ENCODE measurements at regions not wholly inside any gene's neighbourhood (a gene's known extent, or its start where the extent isn't known, plus 50 kb on each side); places are given as distances from the start of the nearest gene placed in this dataset.
A peak's percentile ranks its signal among the peaks of the same experiment; 100 is the strongest.

DNA sequence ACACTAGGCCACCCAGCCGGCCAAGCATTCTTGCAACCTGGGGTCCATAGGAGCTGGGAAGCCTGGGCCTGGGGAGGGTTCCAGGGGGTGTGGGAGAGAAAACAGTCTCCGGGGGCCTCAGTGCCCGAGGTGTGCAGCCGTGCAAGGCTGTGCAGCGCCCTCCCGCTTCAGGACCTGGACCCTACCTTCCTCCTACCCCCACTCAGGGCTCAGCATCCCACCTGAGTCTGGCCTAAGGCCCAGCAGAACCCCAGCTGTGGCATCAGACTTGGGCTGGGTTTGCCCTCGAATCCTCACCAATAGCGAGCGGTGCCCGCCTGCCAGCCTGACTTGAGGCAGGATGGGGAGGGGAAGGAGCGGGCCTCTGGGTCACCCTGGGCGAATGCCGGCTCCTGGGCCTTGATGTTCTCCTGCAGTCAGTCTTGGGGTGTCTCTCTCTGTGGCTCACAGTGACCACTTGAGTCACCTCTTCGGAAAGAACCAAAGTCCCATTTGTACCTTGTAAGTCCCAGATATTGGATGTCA is 53.6 kb upstream of the PPARA start:
- intact Hi-C loops (cut with DNase I) = no loop called here
- H3K36me3 ChIP-seq (replicated peaks in 1 of 2) = peaks cover 0 to 67% of the 10 kb centered on the region in 2 donors
- no peak for DNase-seq
- H3K27me3 ChIP-seq = no peaks in the 10 kb centered on the region
- peak overlapping the region in 4 of 5 donors; percentile 12 to 100 (median 45) for H3K27ac ChIP-seq
- peaks cover 23 to 71% of the 10 kb centered on the region in 2 donors for H3K4me1 ChIP-seq (replicated peaks in 1 of 2)
- WGBS, 4 donors = 80 to 93% (median 83%) methylated on average over 5 to 14 of the region's 14 CpGs
- no peaks in the 10 kb centered on the region for H3K9me3 ChIP-seq (replicated peaks in 1 of 3)
- no peak overlapping the region for H3K4me3 ChIP-seq
- TF ChIP-seq POLR2A (IDR thresholded peaks at IDR 0.05) = no peak
- TF ChIP-seq, protein P1, sequence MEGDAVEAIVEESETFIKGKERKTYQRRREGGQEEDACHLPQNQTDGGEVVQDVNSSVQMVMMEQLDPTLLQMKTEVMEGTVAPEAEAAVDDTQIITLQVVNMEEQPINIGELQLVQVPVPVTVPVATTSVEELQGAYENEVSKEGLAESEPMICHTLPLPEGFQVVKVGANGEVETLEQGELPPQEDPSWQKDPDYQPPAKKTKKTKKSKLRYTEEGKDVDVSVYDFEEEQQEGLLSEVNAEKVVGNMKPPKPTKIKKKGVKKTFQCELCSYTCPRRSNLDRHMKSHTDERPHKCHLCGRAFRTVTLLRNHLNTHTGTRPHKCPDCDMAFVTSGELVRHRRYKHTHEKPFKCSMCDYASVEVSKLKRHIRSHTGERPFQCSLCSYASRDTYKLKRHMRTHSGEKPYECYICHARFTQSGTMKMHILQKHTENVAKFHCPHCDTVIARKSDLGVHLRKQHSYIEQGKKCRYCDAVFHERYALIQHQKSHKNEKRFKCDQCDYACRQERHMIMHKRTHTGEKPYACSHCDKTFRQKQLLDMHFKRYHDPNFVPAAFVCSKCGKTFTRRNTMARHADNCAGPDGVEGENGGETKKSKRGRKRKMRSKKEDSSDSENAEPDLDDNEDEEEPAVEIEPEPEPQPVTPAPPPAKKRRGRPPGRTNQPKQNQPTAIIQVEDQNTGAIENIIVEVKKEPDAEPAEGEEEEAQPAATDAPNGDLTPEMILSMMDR (IDR thresholded peaks at IDR 0.05) = no peak

DNA sequence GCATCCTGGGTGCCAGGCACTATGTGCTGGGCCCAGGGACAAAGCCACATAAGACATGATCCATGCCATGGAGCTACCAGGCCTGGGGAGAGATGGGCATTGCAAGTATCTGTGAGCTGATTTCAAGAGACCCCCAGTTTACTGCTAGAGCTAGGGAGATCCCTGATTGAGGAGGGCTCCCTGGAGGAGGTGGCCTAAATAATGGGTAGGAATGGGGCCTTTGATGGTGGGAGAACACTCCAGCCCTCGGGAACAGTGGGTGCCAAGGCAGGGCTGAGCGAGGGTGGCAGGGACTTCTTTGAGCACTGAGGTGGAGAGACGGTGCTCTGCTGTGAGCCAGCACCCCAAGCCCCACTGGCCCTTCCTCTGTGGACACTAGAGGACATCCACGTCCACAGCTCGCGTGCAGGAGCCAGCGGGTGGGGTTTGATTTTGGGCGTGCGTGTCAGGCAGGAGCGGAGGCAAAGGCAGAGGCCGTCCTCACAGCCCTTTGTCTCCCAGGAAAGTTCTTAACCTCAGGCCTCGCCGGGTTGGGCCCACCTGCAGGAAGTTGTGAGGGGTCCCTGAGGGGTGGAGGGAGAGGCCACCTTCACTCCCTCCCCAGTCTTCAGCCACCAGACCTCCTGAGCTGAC is 52.9 kb upstream of the PPARA start:
- TF ChIP-seq, protein P1 (IDR thresholded peaks at IDR 0.05) = no peak
- no peak for TF ChIP-seq POLR2A (IDR thresholded peaks at IDR 0.05)
- Histone ChIP-seq H3K4me1 (replicated peaks in 1 of 2) (peaks cover 24 to 71% of the 10 kb centered on the region in 2 donors), H3K9me3 (replicated peaks in 1 of 3) (no peaks in the 10 kb centered on the region), H3K27ac (peak overlapping the region in 3 of 5 donors; percentile 55 to 100 (median 65)), H3K36me3 (replicated peaks in 1 of 2) (peaks cover 0 to 67% of the 10 kb centered on the region in 2 donors), H3K27me3 (no peaks in the 10 kb centered on the region), H3K4me3 (no peak overlapping the region)
- no peak for DNase-seq
- WGBS, 4 donors = 69 to 84% (median 78%) methylated on average over 10 to 13 of the region's 13 CpGs
- intact Hi-C loops (cut with DNase I) = no loop called here

DNA sequence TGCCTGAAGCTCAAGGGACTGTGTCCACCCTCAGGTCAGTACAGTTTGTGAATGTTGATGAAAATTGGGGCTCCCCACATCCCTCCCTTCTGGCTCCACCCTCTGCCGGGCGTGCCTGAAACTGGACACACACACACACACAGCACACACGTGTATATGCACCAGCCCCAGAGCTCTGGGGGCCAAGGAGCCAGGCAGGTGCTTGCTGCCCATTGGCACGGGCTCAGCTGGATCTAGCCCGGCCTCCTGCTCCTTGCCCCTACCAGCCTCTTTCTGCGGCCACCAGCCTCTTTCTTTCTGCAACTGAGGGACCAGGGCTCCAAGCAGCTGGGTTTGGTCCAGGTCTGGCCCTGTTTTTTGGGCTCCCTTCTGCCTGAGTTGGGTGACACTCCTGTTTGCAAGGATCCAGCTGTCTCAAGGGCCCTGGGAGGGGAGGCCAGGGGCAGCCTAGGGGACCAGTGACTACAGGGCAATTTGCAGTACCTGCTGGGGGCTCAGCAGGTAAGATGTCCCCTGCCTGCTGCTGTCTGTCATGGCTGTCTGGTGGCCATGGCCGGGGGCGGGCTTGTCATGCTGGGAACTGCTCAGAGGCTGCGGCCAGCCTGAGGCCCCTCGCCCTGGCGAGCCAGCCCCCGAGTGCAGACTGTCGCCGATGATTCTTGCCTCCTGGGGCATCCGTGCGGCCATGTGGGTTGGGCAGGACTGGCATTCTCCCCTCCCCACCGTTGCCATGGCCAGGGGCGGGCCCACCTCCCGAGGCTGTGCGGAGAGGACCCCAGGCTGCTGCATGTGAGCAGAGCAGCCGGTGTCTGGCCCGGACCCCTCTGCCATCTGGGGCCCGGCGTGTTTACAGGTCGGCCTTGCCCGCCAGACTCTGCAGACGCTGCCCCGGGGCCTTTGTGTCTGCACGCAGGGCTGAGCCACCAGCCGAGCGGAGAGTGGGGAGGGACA is 51.5 kb upstream of the PPARA start:
- WGBS, 4 donors = 70 to 76% (median 74%) methylated on average over 20 to 31 of the region's 31 CpGs
- Histone ChIP-seq H3K27me3 (no peaks in the 10 kb centered on the region), H3K36me3 (replicated peaks in 1 of 2) (peaks cover 0 to 67% of the 10 kb centered on the region in 2 donors), H3K4me3 (no peak overlapping the region), H3K4me1 (replicated peaks in 1 of 2) (peaks cover 20 to 69% of the 10 kb centered on the region in 2 donors), H3K27ac (peak overlapping the region in 4 of 5 donors; percentile 24 to 100 (median 58)), H3K9me3 (replicated peaks in 1 of 3) (no peaks in the 10 kb centered on the region)
- intact Hi-C loops (cut with DNase I) = no loop called here
- DNase-seq = no peak
- TF ChIP-seq, protein P1 (IDR thresholded peaks at IDR 0.05) = no peak
- TF ChIP-seq POLR2A (IDR thresholded peaks at IDR 0.05) = no peak

DNA sequence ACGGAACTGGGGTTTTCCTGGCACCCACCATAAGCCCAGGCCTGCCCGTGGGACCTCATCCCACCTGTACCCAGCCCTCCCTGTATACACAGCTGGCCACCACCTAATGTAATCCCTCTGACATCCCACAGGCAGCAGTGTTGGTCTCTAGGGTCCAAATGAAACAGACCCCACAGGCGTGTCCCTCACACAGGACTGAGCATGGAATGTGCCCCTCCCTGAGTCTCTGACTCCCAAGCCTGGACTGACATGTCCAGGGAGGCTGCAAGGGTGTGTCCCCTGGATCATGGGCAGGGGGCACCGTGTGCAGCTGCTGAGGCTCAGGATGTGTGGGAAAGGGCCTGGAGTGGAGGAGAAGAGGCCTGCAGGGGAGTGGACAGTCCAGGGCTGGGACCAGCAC is 50.6 kb upstream of the PPARA start:
- WGBS, 4 donors = 53 to 64% (median 57%) methylated on average over 2 to 4 of the region's 4 CpGs
- Histone ChIP-seq H3K27me3 (no peaks in the 10 kb centered on the region), H3K4me3 (no peak overlapping the region), H3K36me3 (replicated peaks in 1 of 2) (peaks cover 0 to 67% of the 10 kb centered on the region in 2 donors), H3K9me3 (replicated peaks in 1 of 3) (no peaks in the 10 kb centered on the region), H3K4me1 (replicated peaks in 1 of 2) (peaks cover 21 to 69% of the 10 kb centered on the region in 2 donors), H3K27ac (peak overlapping the region in 3 of 5 donors; percentile 51 to 100 (median 65))
- intact Hi-C loops (cut with DNase I) = no loop called here
- TF ChIP-seq POLR2A (IDR thresholded peaks at IDR 0.05) = no peak
- TF ChIP-seq, protein P1 (IDR thresholded peaks at IDR 0.05) = no peak
- DNase-seq = no peak

Data from adrenal gland (tissue), 9 donors.